Gastroesophageal sphincter (tissue), 4 donors: ENCODE measurements at regions not wholly inside any gene's neighbourhood (a gene's known extent, or its start where the extent isn't known, plus 50 kb on each side); places are given as distances from the start of the nearest gene placed in this dataset.
A peak's percentile ranks its signal among the peaks of the same experiment; 100 is the strongest.

Source experiments
- ATAC-seq: fragments of 150-250 bp; one replicate; pipeline ENCODE4 v1.9.1; 2016; ENCODE audit warnings: mild to moderate bottlenecking, moderate library complexity
- H3K27ac ChIP-seq, 4 donors: fragments of 200-600 bp; sonication (generic) in 3 of 4; 1 replicate in 3 of 4; 2 replicates in 1 of 4; pipeline ENCODE4 v1.5.1; 2016 to 2019
- H3K27me3 ChIP-seq: fragments of 200-600 bp; sonication (generic); one replicate; pipeline ENCODE4 v1.5.1; 2019
- H3K36me3 ChIP-seq, 2 donors: fragments of 200-600 bp; sonication (generic); one replicate each; pipeline ENCODE4 v1.5.1; 2019; ENCODE audit warnings: control low read depth in 1 of 2
- H3K4me1 ChIP-seq, 3 donors: fragments of 200-600 bp; sonication (generic); 1 replicate in 2 of 3; 2 replicates in 1 of 3; pipeline ENCODE4 v1.5.1; 2016 to 2019; ENCODE audit warnings: control low read depth in 2 of 3
- H3K4me3 ChIP-seq, 2 donors: fragments of 200-600 bp; sonication (generic); one replicate each; pipeline ENCODE4 v1.5.1; 2019; ENCODE audit warnings: mild to moderate bottlenecking in 1 of 2, moderate library complexity in 1 of 2
- H3K9me3 ChIP-seq, 3 donors: fragments of 200-600 bp; sonication (generic); one replicate each; pipeline ENCODE4 v1.5.1; 2017 to 2019; ENCODE audit warnings: control low read depth in 2 of 3
- EP300 ChIP-seq: sonication (generic); formaldehyde crosslinking; IDR thresholded peaks from one replicate; pipeline ENCODE4 v1.6.1; 2017; ENCODE audit warnings: antibody characterized with exemption, mild to moderate bottlenecking
- POLR2A ChIP-seq, 2 donors: fragments of 450-650 bp; IDR thresholded peaks; one replicate each; pipeline ENCODE4 v1.6.1; 2017; ENCODE audit warnings: antibody characterized with exemption in 2 of 2, mild to moderate bottlenecking in 2 of 2, moderate library complexity in 1 of 2
- POLR2AphosphoS5 ChIP-seq: sonication (generic); formaldehyde crosslinking; IDR thresholded peaks from one replicate; pipeline ENCODE4 v1.6.1; 2017; ENCODE audit warnings: antibody characterized with exemption
- WGBS, 2 donors: methylation state at CpG; one replicate each; pipeline ENCODE4 v1.1.5; 2018; ENCODE audit warnings: low coverage in 1 of 2; 5-methylcytosine and 5-hydroxymethylcytosine counted together
- TF ChIP-seq, protein P1 (sequence below), 4 experiments: fragments of 200-600 bp in 2 of 4; fragments of 450-650 bp in 2 of 4; sonication (generic) in 1 of 4; IDR thresholded peaks; one replicate each; pipeline ENCODE4 v1.5.1; 2017 to 2019; ENCODE audit warnings: antibody characterized with exemption in 4 of 4, mild to moderate bottlenecking in 2 of 4, moderate library complexity in 2 of 4

DNA sequence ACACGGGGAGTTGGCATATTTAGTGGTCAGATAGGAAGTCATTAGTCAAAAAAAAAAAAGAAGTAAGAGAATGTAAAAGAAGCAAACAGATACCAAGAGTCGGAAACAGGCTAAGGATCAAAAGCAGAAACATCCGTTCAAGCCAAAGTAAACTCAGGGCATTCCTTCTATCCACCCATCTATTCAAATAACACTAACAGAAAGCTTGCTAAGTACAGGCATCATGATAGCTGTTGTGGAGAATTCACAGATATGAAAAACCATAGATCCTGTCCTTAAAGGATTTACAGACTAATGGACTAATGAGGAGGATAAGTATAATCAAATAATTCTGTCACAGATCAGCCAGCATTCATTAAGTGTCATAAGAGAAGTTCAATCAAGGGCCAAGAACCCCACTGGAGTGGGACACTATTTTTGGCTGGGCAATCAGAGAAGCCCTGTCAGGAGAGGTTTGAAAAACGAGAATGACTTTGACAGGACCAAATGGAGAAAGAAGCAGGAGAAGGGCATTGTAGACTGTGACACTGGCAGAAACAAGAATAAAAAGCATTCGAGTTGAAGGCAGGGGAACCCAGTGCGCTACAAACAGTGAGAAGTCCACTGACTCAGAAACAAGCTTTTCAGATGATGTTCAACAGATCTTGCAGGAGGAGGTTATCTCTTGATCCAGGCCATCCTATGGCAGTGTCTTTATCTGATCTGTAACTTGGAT lies 154.2 kb upstream of the TSLP start:
- Histone ChIP-seq H3K36me3 (no peaks in the 10 kb centered on the region), H3K27me3 (no peaks in the 10 kb centered on the region), H3K4me3 (no peak overlapping the region), H3K27ac (peak overlapping the region in 3 of 4 donors; percentile 23 to 54 (median 34)), H3K4me1 (peaks cover 6 to 27% (median 12%) of the 10 kb centered on the region in 3 donors), H3K9me3 (no peaks in the 10 kb centered on the region)
- 10 to 25% methylated on average over 4 to 6 of the region's 6 CpGs for WGBS, 2 donors
- ATAC-seq: no peak
- no peak for TF ChIP-seq POLR2AphosphoS5
- TF ChIP-seq, protein P1, sequence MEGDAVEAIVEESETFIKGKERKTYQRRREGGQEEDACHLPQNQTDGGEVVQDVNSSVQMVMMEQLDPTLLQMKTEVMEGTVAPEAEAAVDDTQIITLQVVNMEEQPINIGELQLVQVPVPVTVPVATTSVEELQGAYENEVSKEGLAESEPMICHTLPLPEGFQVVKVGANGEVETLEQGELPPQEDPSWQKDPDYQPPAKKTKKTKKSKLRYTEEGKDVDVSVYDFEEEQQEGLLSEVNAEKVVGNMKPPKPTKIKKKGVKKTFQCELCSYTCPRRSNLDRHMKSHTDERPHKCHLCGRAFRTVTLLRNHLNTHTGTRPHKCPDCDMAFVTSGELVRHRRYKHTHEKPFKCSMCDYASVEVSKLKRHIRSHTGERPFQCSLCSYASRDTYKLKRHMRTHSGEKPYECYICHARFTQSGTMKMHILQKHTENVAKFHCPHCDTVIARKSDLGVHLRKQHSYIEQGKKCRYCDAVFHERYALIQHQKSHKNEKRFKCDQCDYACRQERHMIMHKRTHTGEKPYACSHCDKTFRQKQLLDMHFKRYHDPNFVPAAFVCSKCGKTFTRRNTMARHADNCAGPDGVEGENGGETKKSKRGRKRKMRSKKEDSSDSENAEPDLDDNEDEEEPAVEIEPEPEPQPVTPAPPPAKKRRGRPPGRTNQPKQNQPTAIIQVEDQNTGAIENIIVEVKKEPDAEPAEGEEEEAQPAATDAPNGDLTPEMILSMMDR (IDR thresholded peaks at IDR 0.05): no peak
- TF ChIP-seq POLR2A (IDR thresholded peaks at IDR 0.05): no peak

DNA sequence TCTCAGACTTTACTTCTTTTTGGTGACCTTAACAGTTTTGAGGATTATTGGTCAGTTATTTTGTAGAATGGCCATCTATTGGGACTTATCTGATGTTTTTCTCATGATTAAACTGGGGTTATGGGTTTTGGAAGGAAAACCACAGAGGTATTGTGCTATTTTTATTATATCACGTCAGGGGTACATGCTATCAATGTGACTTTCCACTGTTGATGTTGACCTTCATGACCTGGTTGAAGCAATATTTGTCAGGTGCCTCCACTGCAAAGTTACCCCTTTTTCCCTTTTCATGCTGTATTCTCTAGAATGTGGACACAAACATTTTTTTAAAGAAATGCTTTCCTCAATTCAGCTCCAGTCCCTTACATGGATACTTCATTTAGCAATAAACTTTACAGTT lies 152.8 kb upstream of the TSLP start:
- Histone ChIP-seq H3K4me3 (no peak overlapping the region), H3K27ac (no peak overlapping the region), H3K9me3 (no peaks in the 10 kb centered on the region), H3K27me3 (no peaks in the 10 kb centered on the region), H3K36me3 (no peaks in the 10 kb centered on the region), H3K4me1 (peaks cover 6 to 27% (median 12%) of the 10 kb centered on the region in 3 donors)
- 18% methylated on average over 1 of the region's 1 CpG; no CpG with 5 or more reads in 1 of the 2 donors for WGBS, 2 donors
- TF ChIP-seq POLR2A (IDR thresholded peaks at IDR 0.05) (no peak), EP300 (no peak), POLR2AphosphoS5 (no peak)
- TF ChIP-seq, protein P1 (IDR thresholded peaks at IDR 0.05): no peak
- ATAC-seq: no peak

DNA sequence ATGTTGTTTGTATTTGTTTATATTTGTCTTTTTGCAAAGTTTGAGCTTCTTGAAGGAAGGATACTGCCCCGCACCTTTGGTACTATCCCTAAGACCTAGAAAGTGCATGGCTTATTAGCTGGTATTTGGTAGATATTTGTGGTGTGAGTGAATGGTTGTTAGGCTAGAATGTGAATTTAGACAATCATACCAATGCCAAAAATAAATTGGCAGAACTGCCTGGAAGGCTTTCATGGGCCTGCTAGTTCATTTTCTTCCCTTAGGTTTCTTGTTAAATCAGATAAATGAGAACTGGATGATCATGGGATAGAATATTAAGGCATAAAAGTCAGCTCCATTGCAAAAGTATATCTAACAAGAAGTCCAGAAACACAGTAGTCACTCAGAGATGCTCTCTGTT lies 147.5 kb upstream of the TSLP start:
- H3K4me1 ChIP-seq: peaks cover 0 to 8% (median 0%) of the 10 kb centered on the region in 3 donors
- 88% methylated on average over 1 of the region's 1 CpG; no CpG with 5 or more reads in 1 of the 2 donors for WGBS, 2 donors
- H3K9me3 ChIP-seq: no peaks in the 10 kb centered on the region
- no peak overlapping the region for H3K4me3 ChIP-seq
- no peak for TF ChIP-seq POLR2AphosphoS5
- ATAC-seq: no peak
- H3K27me3 ChIP-seq: no peaks in the 10 kb centered on the region
- no peaks in the 10 kb centered on the region for H3K36me3 ChIP-seq
- H3K27ac ChIP-seq: no peak overlapping the region

DNA sequence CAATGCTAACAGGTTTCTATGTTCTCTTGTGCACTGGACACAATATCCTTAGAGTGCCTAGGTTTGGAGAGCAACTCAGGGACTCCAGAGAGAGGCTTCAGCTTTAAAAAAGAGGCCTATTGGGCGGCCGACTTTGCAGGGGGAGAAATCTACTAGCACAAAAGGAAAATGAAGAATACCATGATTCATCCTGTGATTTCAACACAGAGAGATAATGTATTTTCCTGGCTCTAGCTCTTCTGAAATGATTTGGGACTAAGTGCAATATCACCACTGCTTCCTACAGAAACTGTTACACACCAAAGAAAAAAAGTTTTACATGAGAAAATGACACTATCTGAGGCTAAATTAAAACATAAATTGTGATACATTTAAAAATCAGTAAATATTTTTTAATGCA lies 146.1 kb upstream of the TSLP start:
- Histone ChIP-seq H3K4me3 (no peak overlapping the region), H3K27ac (no peak overlapping the region), H3K36me3 (no peaks in the 10 kb centered on the region), H3K4me1 (peaks cover 0 to 8% (median 0%) of the 10 kb centered on the region in 3 donors), H3K27me3 (no peaks in the 10 kb centered on the region), H3K9me3 (no peaks in the 10 kb centered on the region)
- TF ChIP-seq POLR2AphosphoS5 (no peak), POLR2A (IDR thresholded peaks at IDR 0.05) (no peak), EP300 (no peak)
- TF ChIP-seq, protein P1 (IDR thresholded peaks at IDR 0.05): no peak
- 66 to 90% methylated on average over 2 of the region's 2 CpGs for WGBS, 2 donors
- ATAC-seq: no peak

DNA sequence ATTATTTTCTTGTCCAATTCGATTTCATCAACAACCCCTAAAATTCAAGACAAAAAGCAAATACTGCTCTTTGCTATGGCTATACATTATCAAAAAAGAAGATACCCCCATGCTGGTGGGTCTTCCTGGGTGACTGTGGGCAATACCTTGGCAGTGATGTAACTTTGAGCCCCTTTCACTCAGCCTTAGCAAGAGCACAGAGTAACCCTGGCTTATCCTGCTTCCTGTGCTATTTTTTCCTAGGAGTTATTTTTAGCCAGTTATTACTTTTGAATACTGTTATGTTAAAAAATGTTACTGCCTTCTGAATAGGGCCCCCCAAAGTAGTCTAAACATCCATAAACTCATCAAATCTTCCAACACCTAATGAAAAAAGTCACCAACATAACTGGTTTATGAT lies 145.6 kb upstream of the TSLP start:
- TF ChIP-seq POLR2AphosphoS5 (no peak), EP300 (no peak), POLR2A (IDR thresholded peaks at IDR 0.05) (no peak)
- TF ChIP-seq, protein P1 (IDR thresholded peaks at IDR 0.05): no peak
- H3K27ac ChIP-seq: no peak overlapping the region
- peaks cover 0 to 8% (median 0%) of the 10 kb centered on the region in 3 donors for H3K4me1 ChIP-seq
- no peak overlapping the region for H3K4me3 ChIP-seq
- no peaks in the 10 kb centered on the region for H3K9me3 ChIP-seq
- no peak for ATAC-seq
- no peaks in the 10 kb centered on the region for H3K36me3 ChIP-seq
- no peaks in the 10 kb centered on the region for H3K27me3 ChIP-seq
- 79 to 100% methylated on average over 1 of the region's 1 CpG for WGBS, 2 donors
